ENCODE measurements at regions not wholly inside any gene's neighbourhood (a gene's known extent, or its start where the extent isn't known, plus 50 kb on each side); places are given as distances from the start of the nearest gene placed in this dataset.

- DNase-seq (ENCODE audit: extremely low spot score) = no peak
- TF ChIP-seq EP300 (IDR thresholded peaks at IDR 0.05) (no peak), POLR2A (IDR thresholded peaks at IDR 0.05; ENCODE audit: low read depth) (no peak), POLR2AphosphoS5 (IDR thresholded peaks at IDR 0.05) (no peak), CTCF (IDR thresholded peaks at IDR 0.05) (no peak)
- Histone ChIP-seq H3K4me1 (no peaks in the 10 kb centered on the region), H3K4me3 (no peak overlapping the region), H3K27ac (replicated peaks in 1 of 4) (no peak overlapping the region), H3K9me3 (no peaks in the 10 kb centered on the region), H3K36me3 (no peaks in the 10 kb centered on the region), H3K27me3 (no peaks in the 10 kb centered on the region)
- 88% methylated on average over 6 of the region's 6 CpGs for WGBS
- intact Hi-C loops (cut with DNase I) = no loop called here
These were observed 554.3 kb upstream of the LRRC4C start for GRCh38 chr11:42013656-42014201.

DNA sequence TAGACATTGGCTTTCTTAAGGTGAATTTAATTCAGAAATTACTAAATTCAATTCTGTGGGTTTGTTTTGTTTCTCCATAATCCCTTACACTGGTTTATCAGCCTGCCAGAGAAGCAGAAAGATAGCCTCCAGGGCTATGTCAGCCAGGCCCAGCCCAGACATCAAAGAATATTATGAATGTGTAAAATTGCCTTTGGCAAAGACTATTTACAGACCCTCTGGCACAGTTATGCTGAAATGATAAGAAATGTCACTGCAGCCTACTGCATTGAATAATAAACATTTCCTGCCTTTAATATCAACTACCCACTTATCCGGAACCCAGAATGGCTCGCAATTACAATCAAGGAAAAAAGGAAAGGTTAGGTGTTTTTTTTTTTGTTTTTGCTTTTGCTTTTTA is 562.5 kb upstream of the LRRC4C start:
- intact Hi-C loops (cut with DNase I) = no loop called here
- Histone ChIP-seq H3K4me1 (no peaks in the 10 kb centered on the region), H3K27ac (replicated peaks in 1 of 4) (no peak overlapping the region), H3K36me3 (no peaks in the 10 kb centered on the region), H3K27me3 (no peaks in the 10 kb centered on the region), H3K4me3 (no peak overlapping the region), H3K9me3 (no peaks in the 10 kb centered on the region)
- WGBS = 78% methylated on average over 2 of the region's 2 CpGs
- TF ChIP-seq EP300 (IDR thresholded peaks at IDR 0.05) (no peak), POLR2AphosphoS5 (IDR thresholded peaks at IDR 0.05) (no peak), POLR2A (IDR thresholded peaks at IDR 0.05; ENCODE audit: low read depth) (no peak), CTCF (IDR thresholded peaks at IDR 0.05) (no peak)
- DNase-seq (ENCODE audit: extremely low spot score) = no peak

DNA sequence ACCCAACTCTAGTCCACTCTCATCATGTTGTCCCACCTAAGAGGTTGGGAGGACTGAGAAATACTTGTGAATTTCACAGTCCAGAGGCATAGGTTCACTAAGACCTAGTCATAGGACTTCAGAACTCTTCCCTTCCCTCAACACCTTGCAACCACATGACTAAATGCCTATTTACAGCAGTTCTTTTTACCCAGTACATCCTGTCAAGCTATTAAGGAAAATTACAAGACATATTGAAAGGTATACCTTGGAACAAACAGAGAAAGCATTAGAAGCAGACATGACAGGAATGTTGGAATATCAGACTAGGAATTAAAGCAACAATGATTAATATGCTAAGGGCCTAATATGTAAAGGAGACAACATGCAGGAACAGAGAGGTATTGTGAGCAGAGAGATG is 563.8 kb upstream of the LRRC4C start:
- Histone ChIP-seq H3K27me3 (no peaks in the 10 kb centered on the region), H3K9me3 (no peaks in the 10 kb centered on the region), H3K36me3 (no peaks in the 10 kb centered on the region), H3K4me3 (no peak overlapping the region), H3K27ac (replicated peaks in 1 of 4) (no peak overlapping the region), H3K4me1 (no peaks in the 10 kb centered on the region)
- TF ChIP-seq POLR2AphosphoS5 (IDR thresholded peaks at IDR 0.05) = no peak
- no peak for TF ChIP-seq CTCF (IDR thresholded peaks at IDR 0.05)
- no peak for TF ChIP-seq POLR2A (IDR thresholded peaks at IDR 0.05; ENCODE audit: low read depth)
- TF ChIP-seq EP300 (IDR thresholded peaks at IDR 0.05) = no peak
- intact Hi-C loops (cut with DNase I) = no loop called here
- no peak for DNase-seq (ENCODE audit: extremely low spot score)

- DNase-seq (ENCODE audit: extremely low spot score) = no peak
- intact Hi-C loops (cut with DNase I) = no loop called here
- TF ChIP-seq EP300 (IDR thresholded peaks at IDR 0.05) = no peak
- no peak for TF ChIP-seq POLR2AphosphoS5 (IDR thresholded peaks at IDR 0.05)
- TF ChIP-seq CTCF (IDR thresholded peaks at IDR 0.05) = no peak
- TF ChIP-seq POLR2A (IDR thresholded peaks at IDR 0.05; ENCODE audit: low read depth) = no peak
- no peak overlapping the region for H3K27ac ChIP-seq (replicated peaks in 1 of 4)
- no peaks in the 10 kb centered on the region for H3K36me3 ChIP-seq
- no peaks in the 10 kb centered on the region for H3K9me3 ChIP-seq
- no peaks in the 10 kb centered on the region for H3K4me1 ChIP-seq
- 76% methylated on average over 4 of the region's 4 CpGs for WGBS
- H3K4me3 ChIP-seq = no peak overlapping the region
- no peaks in the 10 kb centered on the region for H3K27me3 ChIP-seq
These were observed 565.8 kb upstream of the LRRC4C start for GRCh38 chr11:42025121-42025803.

GRCh38 chr11:42034826-42035225 is 575.4 kb upstream of the LRRC4C start:
- Histone ChIP-seq H3K4me3 (no peak overlapping the region), H3K36me3 (no peaks in the 10 kb centered on the region), H3K4me1 (no peaks in the 10 kb centered on the region), H3K27me3 (no peaks in the 10 kb centered on the region), H3K27ac (replicated peaks in 1 of 4) (no peak overlapping the region), H3K9me3 (no peaks in the 10 kb centered on the region)
- DNase-seq (ENCODE audit: extremely low spot score) = no peak
- TF ChIP-seq CTCF (IDR thresholded peaks at IDR 0.05) (no peak), POLR2A (IDR thresholded peaks at IDR 0.05; ENCODE audit: low read depth) (no peak), POLR2AphosphoS5 (IDR thresholded peaks at IDR 0.05) (no peak), EP300 (IDR thresholded peaks at IDR 0.05) (no peak)
- intact Hi-C loops (cut with DNase I) = no loop called here

Data from esophagus muscularis mucosa (tissue), 4 donors.